ENCODE measurements at regions not wholly inside any gene's neighbourhood (a gene's known extent, or its start where the extent isn't known, plus 50 kb on each side); places are given as distances from the start of the nearest gene placed in this dataset.

- no peak for TF ChIP-seq CTCF (IDR thresholded peaks at IDR 0.05; ENCODE audit: insufficient read depth, low read depth, low read length, missing control alignments)
- no peak for DNase-seq (ENCODE audit: low read depth)
- no peak overlapping the region for H3K4me3 ChIP-seq (ENCODE audit: low read length)
Observed at GRCh38 chr11:86141727-86142126, 72.8 kb upstream of the PICALM start.

- DNase-seq (ENCODE audit: low read depth) = no peak
- no peak for TF ChIP-seq CTCF (IDR thresholded peaks at IDR 0.05; ENCODE audit: insufficient read depth, low read depth, low read length, missing control alignments)
- no peak overlapping the region for H3K4me3 ChIP-seq (ENCODE audit: low read length)
Observed at GRCh38 chr11:86140334-86140990, 71.6 kb upstream of the PICALM start.

- DNase-seq (ENCODE audit: low read depth) = no peak
- H3K4me3 ChIP-seq (ENCODE audit: low read length) = no peak overlapping the region
- no peak for TF ChIP-seq CTCF (IDR thresholded peaks at IDR 0.05; ENCODE audit: insufficient read depth, low read depth, low read length, missing control alignments)
Observed at GRCh38 chr11:86138958-86139357, 70.1 kb upstream of the PICALM start.

GRCh38 chr11:86136538-86136937, 67.7 kb upstream of the PICALM start:
- no peak for TF ChIP-seq CTCF (IDR thresholded peaks at IDR 0.05; ENCODE audit: insufficient read depth, low read depth, low read length, missing control alignments)
- H3K4me3 ChIP-seq (ENCODE audit: low read length) = no peak overlapping the region

GRCh38 chr11:86135319-86135714, 66.4 kb upstream of the PICALM start:
- no peak for DNase-seq (ENCODE audit: low read depth)
- no peak for TF ChIP-seq CTCF (IDR thresholded peaks at IDR 0.05; ENCODE audit: insufficient read depth, low read depth, low read length, missing control alignments)
- no peak overlapping the region for H3K4me3 ChIP-seq (ENCODE audit: low read length)

More at GRCh38 chr11:86136538-86136937, 67.7 kb upstream of the PICALM start:
- no peak for DNase-seq (ENCODE audit: low read depth)

GRCh38 chr11:86134580-86135318, 65.9 kb upstream of the PICALM start:
- TF ChIP-seq CTCF (IDR thresholded peaks at IDR 0.05; ENCODE audit: insufficient read depth, low read depth, low read length, missing control alignments) = no peak
- H3K4me3 ChIP-seq (ENCODE audit: low read length) = no peak overlapping the region
- no peak for DNase-seq (ENCODE audit: low read depth)

All from epithelial cell of esophagus (primary cell).